LoVo (cell line): ENCODE measurements at regions not wholly inside any gene's neighbourhood (a gene's known extent, or its start where the extent isn't known, plus 50 kb on each side); places are given as distances from the start of the nearest gene placed in this dataset.
"Not testable (repeated sequence)": the region's sequence is repeated elsewhere in the genome, so short reads cannot be mapped to it uniquely, and the experiment has no call there.

Source experiments
- DNase-seq: peaks from one replicate; pipeline ENCODE4 v3.0.0-alpha.2; 2016; ENCODE audit warnings: low spot score

- not testable (repeated sequence) for DNase-seq
Observed at GRCh38 chr18:46229641-46230040, 125.5 kb downstream of the HAUS1 start.

GRCh38 chr18:46236156-46236555 is 132.0 kb downstream of the HAUS1 start:
- no peak for DNase-seq

- no peak for DNase-seq
Observed at GRCh38 chr18:46237891-46238290, 133.7 kb downstream of the HAUS1 start.

GRCh38 chr18:46239549-46239948 is 135.4 kb downstream of the HAUS1 start:
- DNase-seq = no peak

GRCh38 chr18:46239998-46240397 is 135.8 kb downstream of the HAUS1 start:
- DNase-seq = no peak

GRCh38 chr18:46241393-46241792 is 137.2 kb downstream of the HAUS1 start:
- DNase-seq = not testable (repeated sequence)

- DNase-seq = no peak
Observed at GRCh38 chr18:46242183-46242582, 138.0 kb downstream of the HAUS1 start.

GRCh38 chr18:46243095-46243494 is 138.9 kb downstream of the HAUS1 start:
- DNase-seq = no peak

GRCh38 chr18:46243673-46244072 is 139.5 kb downstream of the HAUS1 start:
- no peak for DNase-seq

- DNase-seq = no peak
Observed at GRCh38 chr18:46246101-46246500, 141.9 kb downstream of the HAUS1 start.

GRCh38 chr18:46247942-46248341 is 143.8 kb downstream of the HAUS1 start:
- DNase-seq = no peak

- peak; percentile 12 for DNase-seq
Observed at GRCh38 chr18:46250084-46250811, 146.1 kb downstream of the HAUS1 start.

- DNase-seq = no peak
Observed at GRCh38 chr18:46250812-46251173, 146.6 kb downstream of the HAUS1 start.

GRCh38 chr18:46252759-46253158 is 148.6 kb downstream of the HAUS1 start:
- DNase-seq = no peak

- DNase-seq = no peak
Observed at GRCh38 chr18:46253498-46253897, 149.3 kb downstream of the HAUS1 start.

GRCh38 chr18:46256078-46256477 is 151.9 kb downstream of the HAUS1 start:
- no peak for DNase-seq

- no peak for DNase-seq
Observed at GRCh38 chr18:46257366-46257765, 153.2 kb downstream of the HAUS1 start.

GRCh38 chr18:46260016-46260878 is 156.1 kb downstream of the HAUS1 start:
- no peak for DNase-seq

GRCh38 chr18:46260879-46261143 is 156.6 kb downstream of the HAUS1 start:
- DNase-seq = no peak

GRCh38 chr18:46261799-46262198 is 157.6 kb downstream of the HAUS1 start:
- DNase-seq = no peak

GRCh38 chr18:46262856-46263255 is 158.7 kb downstream of the HAUS1 start:
- no peak for DNase-seq

- no peak for DNase-seq
Observed at GRCh38 chr18:46264255-46264654, 160.1 kb downstream of the HAUS1 start.
